NCI-H2171 (cell line): ENCODE measurements at regions not wholly inside any gene's neighbourhood (a gene's known extent, or its start where the extent isn't known, plus 50 kb on each side); places are given as distances from the start of the nearest gene placed in this dataset.

Experiments
- DNase-seq: peaks from one replicate; lab custom pipeline; 2025; lab: John Stamatoyannopoulos, UW

DNA sequence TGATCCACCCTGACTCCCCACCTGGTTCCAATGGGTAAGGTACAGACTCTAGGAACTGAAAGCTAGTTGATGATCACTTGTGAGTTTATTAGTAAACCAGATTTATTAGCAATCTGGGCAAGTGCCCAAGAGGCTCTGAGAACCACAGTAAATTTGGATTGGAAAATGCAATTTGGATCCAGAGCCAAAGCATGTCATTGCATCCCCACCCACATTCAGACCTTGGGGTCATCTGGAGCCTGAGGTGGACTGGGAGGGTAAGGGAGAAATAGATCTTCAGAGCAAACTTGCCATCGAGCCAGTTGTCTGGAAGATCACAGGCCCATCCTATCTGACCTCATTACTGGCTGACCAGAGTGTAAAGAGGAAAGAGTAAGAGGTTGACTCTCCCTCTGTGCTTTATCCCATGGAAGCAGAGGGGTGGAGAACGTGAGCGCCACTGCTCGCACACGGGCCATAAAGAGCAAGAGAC is 78.7 kb upstream of the RASGEF1B start:
- no peak for DNase-seq

- no peak for DNase-seq
Measured at GRCh38 chr4:81549984-81550383, 78.3 kb upstream of the RASGEF1B start.

- no peak for DNase-seq
Measured at GRCh38 chr4:81546777-81547176, 75.1 kb upstream of the RASGEF1B start.

DNA sequence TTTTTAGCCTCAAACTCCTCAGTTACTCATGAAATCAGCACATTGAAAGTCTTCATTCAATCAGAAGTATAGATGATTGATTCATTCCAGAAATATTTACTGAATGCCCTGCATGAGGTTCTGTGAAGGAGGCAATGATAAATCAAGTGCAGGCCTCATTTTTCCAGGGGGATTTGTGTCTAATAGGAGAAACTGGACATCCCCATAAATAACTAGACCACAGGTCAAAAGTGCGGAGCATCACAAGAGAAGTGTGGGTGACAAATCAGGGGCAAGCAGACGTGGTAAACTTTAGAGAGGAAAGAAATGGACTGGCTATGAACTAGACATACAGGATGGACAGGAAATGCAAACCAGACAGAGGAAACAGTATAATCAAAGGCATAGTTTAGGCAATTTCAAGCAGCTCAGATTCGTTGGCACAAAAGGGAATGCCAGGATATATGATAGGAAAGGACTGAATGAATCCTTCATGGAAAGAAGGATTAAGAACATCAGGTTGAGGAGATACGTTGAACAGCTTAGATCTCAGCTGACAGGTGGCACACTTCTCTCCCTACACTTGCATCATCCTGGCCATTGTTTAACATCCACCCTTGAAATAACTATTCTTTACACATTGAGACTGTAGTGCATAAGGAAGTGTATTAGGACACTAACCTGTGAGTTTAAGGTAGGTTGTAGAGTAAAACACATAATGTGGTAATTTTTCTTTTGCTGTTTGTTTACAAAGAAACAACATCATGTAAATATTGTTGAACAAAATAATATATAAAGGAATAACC is 69.6 kb upstream of the RASGEF1B start:
- no peak for DNase-seq

DNA sequence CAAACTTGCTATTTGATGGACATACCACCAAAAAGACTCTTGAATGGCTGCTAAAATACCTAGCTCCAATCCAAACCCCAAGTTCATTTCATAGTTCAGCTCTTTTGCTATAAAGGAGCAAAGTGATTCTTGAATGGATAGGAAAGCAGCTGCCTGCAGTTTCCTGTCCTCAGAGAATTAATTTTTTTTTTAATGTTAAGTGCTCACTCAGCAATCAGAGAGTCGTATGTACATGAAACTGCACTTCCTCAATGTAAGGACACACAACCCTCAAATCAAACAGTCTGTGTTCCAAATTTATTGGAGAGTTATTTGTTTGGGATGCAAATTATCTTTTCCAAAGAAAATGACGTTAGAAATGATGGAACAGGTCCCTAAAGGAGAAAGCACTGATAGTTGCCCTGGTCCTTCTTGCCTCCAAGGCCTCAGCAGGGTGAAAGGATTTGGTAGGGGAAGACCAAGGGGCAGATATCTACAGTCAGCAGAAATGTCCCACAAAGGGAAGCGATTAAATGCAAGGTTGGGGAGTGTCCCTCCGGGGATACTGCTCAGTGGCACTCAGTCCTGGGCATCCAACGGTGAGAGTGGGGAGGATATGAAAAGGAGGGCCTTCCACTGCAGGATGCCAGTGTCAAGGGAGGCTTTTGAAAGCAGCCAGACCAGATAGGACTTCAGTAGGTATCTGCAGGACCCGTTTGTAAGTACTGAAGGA is 67.2 kb upstream of the RASGEF1B start:
- no peak for DNase-seq

- no peak for DNase-seq
Measured at GRCh38 chr4:81531410-81531809, 59.7 kb upstream of the RASGEF1B start.

GRCh38 chr4:81528979-81529378 is 57.3 kb upstream of the RASGEF1B start:
- DNase-seq = no peak

DNA sequence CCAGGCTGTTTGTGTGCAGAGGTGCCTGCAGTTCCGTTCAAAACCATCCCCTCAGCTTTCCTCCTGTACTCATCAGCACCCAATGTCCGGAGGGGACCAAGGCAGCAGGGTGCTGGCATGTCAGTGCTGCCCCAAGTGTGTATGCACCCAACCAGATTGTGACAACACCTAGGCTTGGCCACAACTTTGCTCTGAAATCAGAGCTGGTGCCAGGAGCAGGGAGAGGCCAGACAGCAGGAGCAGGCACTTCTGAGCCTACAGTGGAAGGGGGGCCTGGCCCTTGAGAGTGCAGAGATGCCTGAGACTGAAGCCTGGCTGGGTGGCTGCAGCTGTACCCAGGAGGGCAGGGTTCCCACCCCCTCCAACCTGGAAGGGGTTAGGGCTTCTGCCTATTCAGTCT is 56.5 kb upstream of the RASGEF1B start:
- no peak for DNase-seq

DNA sequence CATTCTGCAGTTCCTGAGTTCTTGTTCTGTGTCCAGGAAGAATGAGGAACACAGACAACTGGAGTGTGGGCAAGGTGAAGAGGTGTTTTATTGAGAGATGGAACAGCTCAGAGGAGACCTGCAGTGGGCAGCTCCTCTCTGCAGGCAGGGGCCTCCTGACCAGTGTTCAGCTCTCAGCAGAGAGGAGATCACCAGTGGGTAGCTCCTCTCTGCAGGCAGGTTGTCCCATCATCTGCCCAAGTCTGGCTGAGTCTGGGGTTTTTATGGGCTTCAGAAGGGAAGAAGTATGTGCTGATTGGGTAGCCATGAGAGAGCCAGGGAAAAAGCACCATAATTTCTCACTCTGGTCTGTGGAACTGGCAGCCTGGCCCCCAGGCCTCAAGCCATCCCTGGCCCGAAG is 56.0 kb upstream of the RASGEF1B start:
- DNase-seq = no peak

DNA sequence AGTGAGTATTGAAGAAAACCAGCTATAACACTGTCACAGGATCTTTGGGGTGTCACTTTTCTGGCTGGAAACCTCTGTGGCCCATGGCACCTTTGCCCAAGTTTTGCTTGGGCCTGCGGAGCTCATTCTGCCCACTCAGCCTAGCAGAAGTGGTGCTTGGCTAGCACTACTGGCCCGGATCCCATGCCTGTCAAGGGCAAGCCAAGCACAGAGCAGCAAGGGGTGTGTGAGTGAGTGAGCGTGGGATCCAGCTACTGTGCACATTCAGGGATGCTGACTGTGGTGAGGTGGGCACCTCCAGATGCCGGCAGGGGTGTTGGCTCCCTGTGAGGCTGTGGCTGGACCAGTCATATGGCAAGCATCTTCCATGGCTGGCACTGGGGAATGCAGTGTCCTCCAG is 55.4 kb upstream of the RASGEF1B start:
- DNase-seq = no peak

DNA sequence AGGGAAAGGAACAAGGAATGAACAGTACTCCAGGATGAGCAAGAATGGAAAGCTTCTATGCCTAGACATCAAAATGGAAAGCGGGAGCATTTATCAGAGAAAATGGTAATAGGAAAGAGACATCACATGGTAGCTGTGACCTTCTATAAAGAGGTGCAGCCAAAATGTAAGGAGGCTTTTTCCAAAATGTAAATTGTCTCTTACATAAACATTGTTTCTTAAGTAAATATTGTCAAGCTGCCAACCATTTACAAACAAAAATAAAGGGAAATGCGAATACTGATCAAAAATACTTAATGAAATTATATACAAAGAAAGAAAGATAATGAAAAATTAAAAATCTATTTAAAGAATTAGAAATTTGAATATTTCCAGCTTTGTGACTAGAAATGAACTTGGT is 55.0 kb upstream of the RASGEF1B start:
- no peak for DNase-seq

- no peak for DNase-seq
Measured at GRCh38 chr4:81523672-81524327, 52.1 kb upstream of the RASGEF1B start.

DNA sequence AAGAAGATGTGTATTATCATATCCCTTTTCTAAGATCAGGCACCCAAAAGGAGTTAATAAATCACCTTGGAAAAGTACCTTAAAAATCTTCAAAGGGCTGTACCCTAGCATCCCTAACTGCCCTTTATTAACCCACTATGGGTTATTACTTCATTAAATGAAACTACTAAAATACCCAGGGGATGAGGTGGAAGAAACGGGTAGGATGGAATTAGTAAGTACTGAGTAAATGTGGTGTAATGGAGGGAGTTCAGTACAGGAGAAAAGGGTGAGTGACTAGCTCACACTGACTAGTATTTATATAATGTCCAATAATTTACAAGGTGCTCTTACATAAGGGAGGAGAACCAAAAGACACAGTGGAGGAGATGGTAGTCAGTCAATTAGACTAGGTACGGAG is 51.0 kb upstream of the RASGEF1B start:
- no peak for DNase-seq

DNA sequence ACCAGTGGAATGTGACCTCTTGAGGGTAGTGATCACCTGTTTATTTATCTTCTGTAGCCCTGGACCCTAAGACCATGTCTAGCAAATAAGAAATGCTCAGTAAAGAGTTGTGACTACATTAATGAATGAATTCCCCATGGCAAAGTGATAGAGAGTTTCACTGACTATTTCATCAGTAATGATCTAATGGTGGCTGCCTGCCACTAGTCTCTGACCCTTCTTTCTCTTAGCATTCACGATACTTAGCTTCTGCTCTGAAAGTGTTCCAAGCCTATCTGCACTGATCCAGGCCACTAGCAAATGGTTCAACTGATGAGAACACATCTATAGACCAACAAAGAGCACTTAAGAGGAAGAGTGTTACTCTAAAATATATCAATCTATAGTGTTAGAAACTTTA is 50.0 kb upstream of the RASGEF1B start:
- DNase-seq = no peak
